K562 (cell line): ENCODE measurements at regions not wholly inside any gene's neighbourhood (a gene's known extent, or its start where the extent isn't known, plus 50 kb on each side); places are given as distances from the start of the nearest gene placed in this dataset.

ENCODE experiments used
- ATAC-seq: fragments of 200-7000 bp; cut with Tn5 transposase; 3 replicates; pipeline ENCODE4 v1.9.1; 2020; ENCODE audit warnings: moderate library complexity
- BruUV-seq: library from RNA; stranded (reverse); fragments of 400-500 nt; replicated peaks from 2 replicates; lab custom pipeline; 2021; lab: Mats Ljungman, UMichigan
- CTCF ChIA-PET: fragments of 300-600 bp; formaldehyde crosslinking; extraction: SDS; loops from one replicate; lab custom pipeline; 2021; ENCODE audit warnings: low intra/inter-chr PET ratio; lab: Yijun Ruan, JAX
- POLR2A ChIA-PET: fragments of 300-600, 350-650 bp; sonication (Branson Sonifier 250); formaldehyde crosslinking; extraction: SDS; loops from one replicate; lab custom pipeline; 2021; ENCODE audit warnings: antibody characterized with exemption, inconsistent platforms; lab: Yijun Ruan, JAX
- DNase-seq, 4 experiments: peaks; one replicate each; pipeline versions ENCODE4 v3.0.0 to v3.0.0-alpha.2; 2011 to 2018; ENCODE audit warnings: low spot score in 3 of 4, mixed read lengths in 3 of 4; ENCODE audit errors: extremely low read depth in 1 of 4
- FAIRE-seq: peaks from 2 replicates; lab custom pipeline; 2011; peaks lifted over from hg19 to GRCh38; lab: Jason Lieb, UNC
- H2AFZ ChIP-seq: 2 replicates; pipeline ENCODE4 v1.6.0; 2011; ENCODE audit warnings: low read depth, low read length, control low read depth, inconsistent platforms
- H3K27ac ChIP-seq: fragments of 200-600 bp; 3 replicates; pipeline ENCODE4 v1.8.0; 2011; ENCODE audit warnings: low read depth, mild to moderate bottlenecking, control low read depth, inconsistent platforms, low read length, moderate library complexity, mixed read lengths; ENCODE audit errors: extremely low read depth
- H3K27me3 ChIP-seq, 2 experiments: fragments of 300-600 bp in 1 of 2; 2 replicates in 1 of 2; 3 replicates in 1 of 2; pipeline versions ENCODE4 v1.6.0 to v1.8.0; 2011; ENCODE audit warnings: inconsistent platforms in 2 of 2, low read length in 2 of 2, mild to moderate bottlenecking in 1 of 2, mixed read lengths in 1 of 2, moderate library complexity in 1 of 2; ENCODE audit not compliant: control insufficient read depth in 2 of 2, insufficient read depth in 2 of 2
- H3K36me3 ChIP-seq: fragments of 300-600 bp; 3 replicates; pipeline ENCODE4 v1.8.0; 2011; ENCODE audit warnings: mild to moderate bottlenecking, low read length, inconsistent platforms; ENCODE audit not compliant: control insufficient read depth, insufficient read depth
- H3K4me1 ChIP-seq, 2 experiments: fragments of 200-600 bp in 1 of 2; replicated peaks in 1 of 2; 2 replicates in 1 of 2; 3 replicates in 1 of 2; pipeline versions ENCODE4 v1.5.1 to v1.8.0; 2011; ENCODE audit warnings: inconsistent platforms in 2 of 2, low read length in 2 of 2, mild to moderate bottlenecking in 1 of 2, mixed read lengths in 1 of 2, moderate library complexity in 1 of 2; ENCODE audit not compliant: control insufficient read depth in 2 of 2, insufficient read depth in 2 of 2
- H3K4me2 ChIP-seq: 2 replicates; pipeline ENCODE4 v1.6.1; 2011; ENCODE audit warnings: low read length, control low read depth, inconsistent platforms, mixed read lengths; ENCODE audit not compliant: insufficient read depth
- H3K4me3 ChIP-seq: fragments of 200-600 bp; sonication (generic), shearing (Covaris generic); 2 replicates; pipeline ENCODE4 v1.5.1; 2016; ENCODE audit warnings: control low read depth, inconsistent platforms
- H3K79me2 ChIP-seq: fragments of 200-600 bp; 3 replicates; pipeline ENCODE4 v1.8.0; 2011; ENCODE audit warnings: low read length, inconsistent platforms; ENCODE audit not compliant: control insufficient read depth, insufficient read depth
- H3K9ac ChIP-seq, 2 experiments: 2 replicates each; pipeline versions ENCODE4 v1.6.0 to v1.6.1; 2011; ENCODE audit warnings: low read depth in 2 of 2, low read length in 2 of 2, control low read depth in 1 of 2, inconsistent platforms in 1 of 2, mild to moderate bottlenecking in 1 of 2, mixed read lengths in 1 of 2; ENCODE audit not compliant: insufficient read depth in 1 of 2
- H3K9me1 ChIP-seq: one replicate; pipeline ENCODE4 v1.6.0; 2011; ENCODE audit warnings: inconsistent platforms, mild to moderate bottlenecking, low read length, moderate library complexity; ENCODE audit not compliant: control insufficient read depth, insufficient read depth
- H3K9me3 ChIP-seq: replicated peaks from 2 replicates; pipeline ENCODE4 v1.5.1; 2011; ENCODE audit warnings: low read depth, low read length, inconsistent platforms; ENCODE audit not compliant: control insufficient read depth, insufficient read depth
- H4K20me1 ChIP-seq: replicated peaks from 2 replicates; pipeline ENCODE4 v1.6.1; 2011; ENCODE audit warnings: low read length, inconsistent platforms, mixed read lengths; ENCODE audit not compliant: control insufficient read depth, insufficient read depth
- ARHGAP35 ChIP-seq: fragments of 450-650 bp; IDR thresholded peaks from 2 replicates; pipeline ENCODE4 v1.6.1; 2018; ENCODE audit not compliant: partially characterized antibody
- ARID3B ChIP-seq: fragments of 250-450 bp; sonication (Bioruptor Pico); IDR thresholded peaks from 2 replicates; pipeline ENCODE4 v1.4.0; 2020; ENCODE audit warnings: borderline replicate concordance
- CHD2 ChIP-seq: IDR thresholded peaks from 2 replicates; pipeline ENCODE4 v1.6.1; 2011; ENCODE audit warnings: low read depth, low read length
- CTCFL ChIP-seq: IDR thresholded peaks from 2 replicates; pipeline ENCODE4 v1.6.1; 2011; ENCODE audit warnings: borderline replicate concordance, low read depth, mild to moderate bottlenecking, moderate library complexity, low read length; ENCODE audit not compliant: insufficient read depth, poor library complexity, severe bottlenecking
- ETV6 ChIP-seq, 3 experiments: fragments of 150-350 bp in 1 of 3; sonication (generic) in 1 of 3; formaldehyde crosslinking in 1 of 3; IDR thresholded peaks; 2 replicates each; pipeline versions ENCODE4 v1.6.1 to v1.8.0; 2014 to 2022; ENCODE audit warnings: borderline replicate concordance in 2 of 3, low read depth in 2 of 3, antibody characterized with exemption in 1 of 3, low read length in 1 of 3, mild to moderate bottlenecking in 1 of 3, missing genetic modification reagents in 1 of 3
- MEF2D ChIP-seq: conservative IDR thresholded peaks from 2 replicates; pipeline ENCODE4 v1.6.1; 2016; ENCODE audit warnings: low read depth, missing genetic modification characterization, missing compliant biosample characterization
- MIER1 ChIP-seq: fragments of 450-650 bp; IDR thresholded peaks from 2 replicates; pipeline ENCODE4 v1.6.1; 2016; ENCODE audit warnings: antibody characterized with exemption, mild to moderate bottlenecking, low read depth
- RBM39 ChIP-seq: fragments of 200-400 bp; formaldehyde crosslinking; optimal IDR thresholded peaks from 2 replicates; pipeline ENCODE3; 2018; ENCODE audit warnings: low read depth, low read length
- SAP30 ChIP-seq: fragments of 200-600 bp; sonication (generic); IDR thresholded peaks from 2 replicates; pipeline ENCODE4 v1.6.1; 2012; ENCODE audit warnings: borderline replicate concordance, low read depth, mild to moderate bottlenecking, moderate library complexity, low read length, control low read depth, inconsistent platforms; ENCODE audit not compliant: insufficient read depth, poor library complexity, severe bottlenecking
- TAF7 ChIP-seq: fragments of 450-650 bp; IDR thresholded peaks from 2 replicates; pipeline ENCODE4 v1.6.1; 2016; ENCODE audit warnings: missing genetic modification characterization, missing compliant biosample characterization
- ZNF282 ChIP-seq: sonication (generic); formaldehyde crosslinking; IDR thresholded peaks from 2 replicates; pipeline ENCODE4 v1.8.1; 2023; ENCODE audit warnings: missing genetic modification reagents
- ZNF75A ChIP-seq: fragments of 450-650 bp; formaldehyde crosslinking; IDR thresholded peaks from 2 replicates; pipeline ENCODE4 v1.4.0; 2020; ENCODE audit warnings: mild to moderate bottlenecking
- ZNF830 ChIP-seq: fragments of 250-450 bp; sonication (Bioruptor Pico); IDR thresholded peaks from 2 replicates; pipeline ENCODE4 v1.5.0; 2021; ENCODE audit warnings: mild to moderate bottlenecking
- WGBS: fragments of 100-300 bp; shearing (Covaris generic); methylation state at CpG from one replicate; pipeline ENCODE4 v1.1.6; 2016; ENCODE audit warnings: low coverage, mixed read lengths; ENCODE audit not compliant: insufficient coverage; ENCODE audit errors: missing lambda C conversion rate; 5-methylcytosine and 5-hydroxymethylcytosine counted together
- in situ Hi-C: fragments of 300-500 bp; cut with MboI; formaldehyde crosslinking; loops from 4 replicates; pipeline ENCODE4 v1.15.0; 2018; ENCODE audit warnings: inconsistent platforms, mixed read lengths
- intact Hi-C: fragments of 100-400 bp; cut with micrococcal nuclease; formaldehyde crosslinking; loops from 2 replicates; pipeline ENCODE4 v1.14.2; 2022

GRCh38 chr4:96073461-96073860 is 233.6 kb downstream of the PDHA2 start:
- ChIA-PET POLR2A (no interaction called here), CTCF (no interaction called here)
- H3K9ac ChIP-seq: no peak overlapping the region
- no peaks in the 10 kb centered on the region for H4K20me1 ChIP-seq
- H3K9me1 ChIP-seq: no peaks in the 10 kb centered on the region
- FAIRE-seq (no peak), ATAC-seq (no peak), DNase-seq (no peak)
- BruUV-seq: no TSS peak
- intact Hi-C loops (no loop called here), in situ Hi-C loops (no loop called here)
- H3K4me2 ChIP-seq: no peak overlapping the region
- WGBS: 8% methylated on average over 2 of the region's 2 CpGs
- H3K9me3 ChIP-seq: no peaks in the 10 kb centered on the region
- no peaks in the 10 kb centered on the region for H3K4me1 ChIP-seq
- TF ChIP-seq ARHGAP35 (no peak), ZNF75A (CRISPR knock-in tag) (no peak), SAP30 (no peak)
- H3K4me3 ChIP-seq: no peak overlapping the region
- no peaks in the 10 kb centered on the region for H3K27me3 ChIP-seq
- H3K27ac ChIP-seq: no peak overlapping the region
- no peaks in the 10 kb centered on the region for H3K36me3 ChIP-seq
- H3K79me2 ChIP-seq: no peaks in the 10 kb centered on the region
- no peak overlapping the region for H2AFZ ChIP-seq

- Histone ChIP-seq H3K27ac (no peak overlapping the region), H3K9ac (no peak overlapping the region), H3K9me1 (no peaks in the 10 kb centered on the region), H2AFZ (no peak overlapping the region), H3K79me2 (no peaks in the 10 kb centered on the region), H3K9me3 (0 out of 2 replicates have a peak, but pooled peaks cover 2% of the 10 kb centered on the region), H4K20me1 (no peaks in the 10 kb centered on the region), H3K36me3 (no peaks in the 10 kb centered on the region), H3K4me3 (no peak overlapping the region), H3K27me3 (no peaks in the 10 kb centered on the region), H3K4me2 (no peak overlapping the region), H3K4me1 (no peaks in the 10 kb centered on the region)
- no TSS peak for BruUV-seq
- in situ Hi-C loops: no loop called here
- WGBS: 0% methylated on average over 1 of the region's 1 CpG
- no peak for TF ChIP-seq ZNF282
- no peak for TF ChIP-seq ETV6 (IDR thresholded peaks at IDR 0.05; ENCODE audit: borderline replicate concordance in 1 of 2, low read depth in 2 of 2, low read length in 1 of 2)
- no peak for TF ChIP-seq ETV6 (CRISPR knock-in tag; IDR thresholded peaks at IDR 0.05; ENCODE audit: borderline replicate concordance)
- no peak for TF ChIP-seq CTCFL
- no peak for TF ChIP-seq CHD2
- no peak for TF ChIP-seq MIER1
- no peak for TF ChIP-seq ZNF830 (CRISPR knock-in tag)
- TF ChIP-seq ARID3B (CRISPR knock-in tag): no peak
- no peak for TF ChIP-seq MEF2D (tag)
- TF ChIP-seq RBM39: no peak
- TF ChIP-seq TAF7 (tag): no peak
- FAIRE-seq (no peak), ATAC-seq (no peak), DNase-seq (no peak)
- CTCF ChIA-PET: no interaction called here
- POLR2A ChIA-PET: no interaction called here
- intact Hi-C loops: no loop called here
These were observed 252.3 kb downstream of the PDHA2 start for GRCh38 chr4:96092151-96092705.
